Glomerular endothelial cell (primary cell): ENCODE measurements at regions not wholly inside any gene's neighbourhood (a gene's known extent, or its start where the extent isn't known, plus 50 kb on each side); places are given as distances from the start of the nearest gene placed in this dataset.

ENCODE experiments used
- DNase-seq: peaks from one replicate; pipeline ENCODE4 v3.0.0-alpha.2; 2011; ENCODE audit warnings: low read depth, low spot score; ENCODE audit errors: extremely low read depth

GRCh38 chr6:139628270-139628669, 253.8 kb upstream of the CITED2 start:
- no peak for DNase-seq

DNA sequence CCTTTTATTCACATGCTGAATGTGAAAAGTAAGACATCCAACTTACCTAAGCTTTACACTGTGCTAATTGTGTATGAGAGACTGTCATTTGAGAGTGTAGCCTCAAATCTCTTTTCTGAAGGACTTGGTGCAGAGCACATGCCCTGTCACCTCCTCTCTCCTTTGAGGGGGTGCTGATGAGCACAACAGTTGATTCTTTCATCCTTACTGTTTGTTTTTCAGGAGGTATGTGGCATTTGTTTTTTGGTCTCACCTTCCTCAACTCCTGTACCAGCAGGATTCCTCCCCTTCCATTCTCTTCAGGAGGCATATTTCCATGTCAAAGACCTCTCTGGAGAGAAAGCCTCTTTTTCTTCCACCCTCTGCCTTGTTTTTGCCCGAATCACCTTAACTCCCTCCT, 252.6 kb upstream of the CITED2 start:
- no peak for DNase-seq

GRCh38 chr6:139625998-139626975, 251.8 kb upstream of the CITED2 start:
- no peak for DNase-seq

GRCh38 chr6:139625081-139625939, 250.9 kb upstream of the CITED2 start:
- DNase-seq: no peak

DNA sequence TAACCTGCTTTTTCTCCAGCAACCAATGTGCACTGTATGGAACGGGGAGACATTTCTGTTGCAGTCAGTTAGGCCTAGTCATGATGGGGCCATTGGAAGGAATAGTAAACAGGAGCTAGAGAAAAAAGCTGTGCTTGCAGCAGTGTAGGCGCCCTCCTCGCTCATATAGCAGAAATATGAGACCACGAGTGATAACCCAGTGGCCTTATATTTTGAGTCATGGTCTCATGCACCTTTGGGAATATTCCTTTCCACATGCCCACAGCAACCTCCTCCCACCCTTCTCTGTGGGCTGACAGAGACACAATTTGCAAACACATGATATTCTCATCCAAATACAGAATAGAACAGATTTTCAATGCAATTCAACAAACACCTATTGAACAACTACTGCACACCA, 248.9 kb upstream of the CITED2 start:
- no peak for DNase-seq

- DNase-seq: no peak
Observed at GRCh38 chr6:139613496-139613895, 239.0 kb upstream of the CITED2 start.

DNA sequence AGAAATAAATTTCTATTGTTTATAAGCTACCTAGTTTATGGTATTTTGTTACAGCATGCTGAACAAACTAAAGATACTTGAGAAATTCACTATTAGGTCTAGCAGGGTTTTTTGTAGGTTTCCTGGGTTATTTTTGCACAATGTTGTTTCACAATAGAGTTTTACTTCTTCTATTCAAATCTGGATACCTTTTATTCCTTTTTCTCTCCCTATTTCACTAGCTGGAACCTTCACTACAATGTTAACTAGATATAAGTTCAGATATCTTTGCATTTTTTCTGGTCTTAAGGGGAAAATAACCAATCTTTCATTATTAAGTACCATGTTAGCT, 237.7 kb upstream of the CITED2 start:
- no peak for DNase-seq

DNA sequence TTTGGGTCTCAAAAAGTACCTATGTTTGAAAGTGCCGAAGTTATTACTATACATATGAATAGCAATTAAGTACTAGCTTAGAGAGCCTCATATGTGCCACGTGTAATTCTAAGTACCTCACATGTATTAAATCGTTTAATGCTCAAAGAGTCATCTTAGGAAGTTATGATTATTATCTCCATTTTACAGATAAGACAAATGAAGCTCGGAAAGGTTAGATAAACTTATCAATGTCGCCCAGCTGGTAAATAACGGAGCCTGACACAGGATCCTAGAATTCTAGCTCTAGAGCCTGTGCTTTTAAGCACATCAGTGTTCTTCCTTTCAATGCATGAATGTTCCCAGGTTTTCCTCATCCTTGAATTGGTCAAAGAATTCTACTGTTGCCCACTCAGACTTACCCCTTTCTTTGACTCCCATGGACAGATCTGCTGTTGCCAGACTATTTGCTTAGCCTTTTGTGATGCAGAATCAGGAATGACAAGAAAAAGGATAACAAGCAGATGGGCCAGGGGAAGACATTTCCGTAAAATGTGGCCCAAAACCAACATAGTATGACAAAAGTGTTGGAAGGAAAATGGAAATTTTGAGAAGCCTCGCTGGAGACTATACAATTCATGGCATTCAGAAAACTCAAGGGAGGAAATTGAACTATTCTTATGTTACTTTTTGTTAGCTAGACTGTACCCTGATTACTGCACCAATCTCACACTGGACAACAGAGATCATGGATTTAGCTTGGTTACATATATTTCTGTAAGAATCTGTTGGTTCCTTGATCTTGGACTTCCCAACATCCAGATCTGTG, 237.1 kb upstream of the CITED2 start:
- no peak for DNase-seq

GRCh38 chr6:139608466-139609261, 234.2 kb upstream of the CITED2 start:
- no peak for DNase-seq

GRCh38 chr6:139605350-139605749, 230.9 kb upstream of the CITED2 start:
- no peak for DNase-seq

DNA sequence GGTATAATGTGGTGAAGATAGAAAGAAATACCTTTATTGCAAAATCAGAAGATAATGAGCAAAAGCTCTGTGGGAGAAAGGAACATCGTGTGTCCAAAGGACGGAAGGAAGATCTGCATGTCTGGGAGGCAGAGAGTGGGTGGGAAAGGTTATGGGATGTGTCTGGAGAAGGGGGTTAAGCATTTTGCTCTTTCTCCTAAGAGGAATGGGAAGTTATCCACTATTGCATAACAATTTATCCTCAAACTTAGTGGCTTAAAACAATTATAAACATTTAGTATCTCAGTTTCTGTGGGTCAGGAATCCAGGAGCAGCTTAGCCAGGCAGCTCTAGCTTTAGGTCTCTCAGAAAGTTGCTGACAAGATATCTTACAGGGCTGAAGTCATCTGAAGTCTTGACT, 229.1 kb upstream of the CITED2 start:
- DNase-seq: no peak

DNA sequence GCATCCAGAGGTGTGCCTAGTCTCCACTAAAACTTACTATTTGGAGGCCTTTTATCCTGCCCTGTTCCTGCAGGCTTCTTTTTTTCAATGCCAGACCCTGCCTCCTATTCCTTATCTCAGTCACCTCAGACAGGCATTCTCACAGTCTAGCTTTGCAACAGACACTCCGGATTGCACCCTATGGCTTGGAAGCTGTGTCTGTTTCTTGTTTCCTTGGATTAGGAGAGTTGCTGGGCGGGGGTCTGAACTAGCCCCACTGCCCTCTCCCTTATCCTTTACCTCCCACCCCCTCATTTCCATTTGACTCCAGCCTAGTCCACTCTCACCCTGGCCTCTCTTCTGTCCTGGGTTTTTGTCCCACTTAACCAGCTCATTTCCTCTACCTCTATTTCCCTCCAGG, 228.1 kb upstream of the CITED2 start:
- DNase-seq: no peak

DNA sequence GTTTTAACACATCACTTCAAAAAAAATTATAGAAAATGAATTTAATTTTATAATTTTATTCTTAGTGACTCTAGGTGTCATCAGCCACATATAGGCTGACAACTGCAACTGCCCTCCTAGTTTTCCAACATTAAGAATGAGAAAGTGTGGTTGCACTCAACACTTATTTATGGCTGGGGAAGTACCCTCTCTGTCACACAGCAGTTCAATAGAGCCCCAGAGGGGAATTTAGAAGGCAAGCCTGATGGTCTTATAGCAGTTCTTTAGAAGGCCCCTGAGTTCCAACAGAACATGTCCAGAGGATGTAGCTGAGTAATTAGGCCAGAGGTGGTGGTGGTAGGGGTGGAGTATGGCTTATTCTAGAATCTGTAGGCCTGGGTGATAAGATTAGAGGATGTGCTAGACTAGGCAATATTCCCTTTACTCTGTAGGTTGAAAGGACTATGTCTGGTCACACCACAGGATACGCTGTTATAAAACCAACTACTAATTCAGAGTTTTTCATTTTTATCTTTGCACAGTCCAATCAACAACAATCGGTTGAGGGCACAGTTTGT, 226.5 kb upstream of the CITED2 start:
- no peak for DNase-seq

GRCh38 chr6:139600343-139600742, 225.9 kb upstream of the CITED2 start:
- DNase-seq: no peak

DNA sequence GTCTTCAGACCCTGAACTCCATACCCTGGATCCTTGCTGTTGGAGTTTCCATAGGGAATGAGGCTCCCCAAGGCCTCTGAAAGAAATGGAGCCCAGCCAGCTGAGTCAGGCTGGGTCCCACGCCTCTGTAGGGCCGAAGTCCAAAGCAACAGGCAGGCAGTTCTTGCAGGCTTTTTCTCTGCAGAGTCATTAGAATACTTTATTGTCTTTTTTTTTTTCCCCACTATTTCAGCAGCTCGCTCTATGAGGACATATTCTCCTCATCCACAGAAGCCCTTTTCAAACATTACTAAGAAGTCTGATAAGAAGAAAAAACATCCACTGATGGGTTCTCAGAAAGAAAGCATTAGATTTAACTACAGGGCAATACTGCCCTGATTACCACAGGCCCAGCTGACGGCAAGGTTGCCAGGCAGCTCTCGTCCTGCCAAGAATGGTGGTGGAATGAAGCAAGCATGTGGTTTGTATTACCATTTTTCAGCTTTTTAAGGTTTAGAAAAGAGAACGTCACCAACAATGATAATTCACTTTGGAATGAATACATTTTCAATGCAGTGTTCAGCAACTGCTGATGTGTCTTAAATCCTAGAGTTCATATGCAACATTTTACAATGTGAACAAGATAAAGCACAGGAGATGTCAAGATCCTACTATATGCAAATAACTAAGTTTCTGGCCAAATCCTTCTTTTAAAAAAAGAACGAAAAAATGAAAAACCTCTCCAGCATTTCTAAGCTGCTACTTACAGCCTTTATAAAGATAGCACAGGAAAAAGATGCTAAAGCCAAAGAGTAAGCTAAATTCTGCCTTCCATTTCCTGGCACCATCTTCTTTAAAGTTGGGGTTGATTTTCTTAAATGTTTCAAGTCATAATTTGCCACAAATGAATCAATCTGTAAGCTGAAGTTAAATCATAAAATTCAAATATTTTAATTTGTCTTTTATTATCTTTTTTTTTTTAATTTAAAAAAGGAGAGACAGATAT, 223.6 kb upstream of the CITED2 start:
- DNase-seq: no peak

GRCh38 chr6:139597087-139597763, 222.8 kb upstream of the CITED2 start:
- no peak for DNase-seq

GRCh38 chr6:139595183-139595582, 220.7 kb upstream of the CITED2 start:
- no peak for DNase-seq

GRCh38 chr6:139594333-139594965, 220.0 kb upstream of the CITED2 start:
- DNase-seq: no peak
